Mesendoderm (in vitro differentiated cells): ENCODE measurements at regions not wholly inside any gene's neighbourhood (a gene's known extent, or its start where the extent isn't known, plus 50 kb on each side); places are given as distances from the start of the nearest gene placed in this dataset.

Experiments
- DNase-seq: peaks from one replicate; pipeline ENCODE4 v3.0.0; 2013
- H2AK5ac ChIP-seq: 2 replicates; pipeline ENCODE4 v1.6.1; 2013; ENCODE audit warnings: low read length, inconsistent platforms
- H2BK120ac ChIP-seq: 2 replicates; pipeline ENCODE4 v1.6.1; 2013; ENCODE audit warnings: low read depth, mild to moderate bottlenecking, low read length, moderate library complexity, mixed read lengths
- H2BK15ac ChIP-seq: replicated peaks from 2 replicates; pipeline ENCODE4 v1.6.1; 2013; ENCODE audit warnings: low read depth, mild to moderate bottlenecking, moderate library complexity
- H2BK5ac ChIP-seq: 2 replicates; pipeline ENCODE4 v1.6.1; 2013; ENCODE audit warnings: low read length, inconsistent platforms
- H3K18ac ChIP-seq: 2 replicates; pipeline ENCODE4 v1.6.1; 2013; ENCODE audit warnings: mild to moderate bottlenecking, low read length, mixed read lengths
- H3K23ac ChIP-seq: one replicate; pipeline ENCODE4 v1.6.1; 2013; ENCODE audit warnings: low read length
- H3K27ac ChIP-seq: 2 replicates; pipeline ENCODE4 v1.5.1; 2013; ENCODE audit warnings: low read depth, mild to moderate bottlenecking, inconsistent platforms, low read length, moderate library complexity
- H3K27me3 ChIP-seq: 2 replicates; pipeline ENCODE4 v1.6.1; 2013; ENCODE audit warnings: low read length, control low read depth, mild to moderate bottlenecking, inconsistent platforms; ENCODE audit not compliant: insufficient read depth, poor library complexity
- H3K36me3 ChIP-seq: 2 replicates; pipeline ENCODE4 v1.6.1; 2013; ENCODE audit warnings: low read length, inconsistent platforms; ENCODE audit not compliant: control insufficient read depth, insufficient read depth
- H3K4ac ChIP-seq: one replicate; pipeline ENCODE4 v1.6.1; 2013; ENCODE audit warnings: low read depth, mild to moderate bottlenecking, low read length, moderate library complexity
- H3K4me1 ChIP-seq: 2 replicates; pipeline ENCODE4 v1.6.1; 2013; ENCODE audit warnings: low read depth, low read length, inconsistent platforms; ENCODE audit not compliant: control insufficient read depth
- H3K4me2 ChIP-seq: 2 replicates; pipeline ENCODE4 v1.6.1; 2013; ENCODE audit warnings: low read length
- H3K4me3 ChIP-seq: 2 replicates; pipeline ENCODE4 v1.5.1; 2013; ENCODE audit warnings: mild to moderate bottlenecking, low read length
- H3K56ac ChIP-seq: one replicate; pipeline ENCODE4 v1.6.1; 2013; ENCODE audit warnings: low read length
- H3K79me1 ChIP-seq: 2 replicates; pipeline ENCODE4 v1.6.1; 2013; ENCODE audit warnings: low read length, inconsistent platforms
- H3K79me2 ChIP-seq: 2 replicates; pipeline ENCODE4 v1.6.1; 2013; ENCODE audit warnings: mild to moderate bottlenecking, low read length; ENCODE audit not compliant: control insufficient read depth, insufficient read depth
- H3K9ac ChIP-seq: 2 replicates; pipeline ENCODE4 v1.6.1; 2013; ENCODE audit warnings: low read length, inconsistent platforms
- H4K5ac ChIP-seq: one replicate; pipeline ENCODE4 v1.6.1; 2013; ENCODE audit warnings: low read length
- H4K8ac ChIP-seq: one replicate; pipeline ENCODE4 v1.6.1; 2013; ENCODE audit warnings: low read depth, mild to moderate bottlenecking, control low read depth, low read length, moderate library complexity
- WGBS: extraction: QIAGEN DNeasy Blood & Tissue Kit; methylation state at CpG from one replicate; pipeline ENCODE4 v1.1.7; 2013; ENCODE audit warnings: low lambda C conversion rate, missing lambda C conversion rate; ENCODE audit not compliant: insufficient coverage; ENCODE audit errors: extremely low coverage; 5-methylcytosine and 5-hydroxymethylcytosine counted together

DNA sequence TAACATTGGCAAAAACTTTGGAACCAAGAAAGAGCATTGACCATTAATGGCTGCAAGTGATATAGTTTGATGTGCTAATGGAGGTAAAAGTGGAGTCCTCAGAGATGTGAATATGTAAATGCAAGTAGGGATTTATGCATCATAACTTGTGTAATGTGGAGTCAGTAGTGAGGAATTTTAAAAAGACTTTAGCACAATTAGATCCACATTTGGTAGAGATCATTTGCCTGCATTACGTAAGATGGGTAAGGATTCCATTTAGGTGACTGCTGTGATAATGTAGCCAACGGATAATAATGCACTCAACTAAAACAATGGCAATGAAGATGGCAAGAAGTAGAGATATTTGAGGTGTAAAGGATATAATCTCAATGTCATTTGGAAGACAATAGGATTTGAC, 1128.4 kb downstream of the ADGRL3 start:
- Histone ChIP-seq H2BK120ac (no peak overlapping the region), H3K4ac (no peak overlapping the region), H3K4me2 (no peak overlapping the region), H2AK5ac (no peak overlapping the region), H3K56ac (no peak overlapping the region), H3K18ac (no peak overlapping the region), H3K9ac (no peak overlapping the region), H2BK15ac (no peak overlapping the region), H3K4me3 (no peak overlapping the region), H3K79me1 (no peaks in the 10 kb centered on the region), H3K36me3 (no peaks in the 10 kb centered on the region), H3K23ac (no peak overlapping the region), H3K27ac (no peak overlapping the region), H2BK5ac (no peak overlapping the region), H3K27me3 (no peaks in the 10 kb centered on the region), H4K5ac (no peak overlapping the region), H3K4me1 (no peaks in the 10 kb centered on the region), H4K8ac (no peak overlapping the region), H3K79me2 (no peaks in the 10 kb centered on the region)
- no peak for DNase-seq
- no CpG with 5 or more reads among the region's 2 CpGs for WGBS

DNA sequence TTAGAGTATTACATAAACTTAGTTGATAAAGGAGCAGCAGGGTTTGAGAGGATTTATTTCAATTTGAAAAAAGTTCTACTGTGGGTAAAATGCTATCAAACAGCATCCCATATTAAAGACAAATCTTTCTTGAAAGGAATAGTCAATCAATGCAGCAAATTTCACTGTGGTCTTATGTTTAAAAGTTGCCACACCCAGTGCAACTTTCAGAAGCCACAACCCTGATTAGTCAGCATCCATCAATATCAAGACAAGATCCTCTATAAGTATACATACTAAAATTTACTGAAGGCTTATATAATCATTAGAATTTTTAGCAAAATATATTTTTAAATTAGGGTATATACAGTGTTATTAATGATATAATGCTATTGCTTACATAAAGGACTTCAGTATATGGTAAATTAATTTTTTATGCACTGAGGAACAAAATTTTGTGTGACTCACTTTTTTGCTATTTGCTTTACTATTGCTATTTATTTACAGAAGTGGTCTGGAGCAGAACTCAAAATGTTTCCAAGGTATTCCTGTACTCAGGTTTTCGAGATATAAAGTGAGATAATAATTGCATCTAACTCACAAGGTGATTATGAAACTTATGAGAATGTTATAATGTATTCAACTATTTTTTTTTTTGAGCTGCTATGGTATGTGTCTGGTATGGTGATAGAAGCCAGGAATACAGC, 1127.6 kb downstream of the ADGRL3 start:
- Histone ChIP-seq H4K8ac (no peak overlapping the region), H2BK5ac (no peak overlapping the region), H3K23ac (no peak overlapping the region), H3K27ac (no peak overlapping the region), H3K27me3 (no peaks in the 10 kb centered on the region), H2BK120ac (no peak overlapping the region), H2AK5ac (no peak overlapping the region), H3K18ac (no peak overlapping the region), H4K5ac (no peak overlapping the region), H3K36me3 (no peaks in the 10 kb centered on the region), H3K9ac (no peak overlapping the region), H3K4ac (no peak overlapping the region), H3K4me1 (no peaks in the 10 kb centered on the region), H3K79me1 (no peaks in the 10 kb centered on the region), H3K4me2 (no peak overlapping the region), H2BK15ac (no peak overlapping the region), H3K56ac (no peak overlapping the region), H3K4me3 (no peak overlapping the region), H3K79me2 (no peaks in the 10 kb centered on the region)
- WGBS = no CpG with 5 or more reads among the region's 1 CpG
- no peak for DNase-seq

DNA sequence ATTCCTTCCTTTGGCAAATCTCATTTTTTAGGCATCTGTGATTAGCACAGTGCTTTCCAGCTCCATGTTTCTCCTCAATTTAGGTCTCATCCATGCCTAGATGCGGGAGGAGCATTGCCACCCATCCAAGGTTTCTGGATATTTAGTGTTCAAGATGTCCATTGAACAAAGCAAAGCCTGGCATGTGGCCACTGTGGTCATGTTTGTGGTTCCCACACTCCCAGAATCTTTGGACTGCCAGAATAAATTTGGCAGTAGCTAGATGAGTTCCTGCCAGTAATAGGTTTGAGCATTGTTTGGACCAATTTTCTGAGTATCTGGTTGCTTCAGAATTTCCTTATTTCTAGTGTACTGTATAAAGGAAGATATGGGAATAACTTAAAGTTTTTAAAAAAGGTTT, 1124.1 kb downstream of the ADGRL3 start:
- Histone ChIP-seq H2AK5ac (no peak overlapping the region), H3K4ac (no peak overlapping the region), H4K8ac (no peak overlapping the region), H3K56ac (no peak overlapping the region), H4K5ac (no peak overlapping the region), H2BK5ac (no peak overlapping the region), H3K18ac (no peak overlapping the region), H3K23ac (no peak overlapping the region), H2BK15ac (no peak overlapping the region), H3K9ac (no peak overlapping the region), H3K27me3 (no peaks in the 10 kb centered on the region), H3K27ac (no peak overlapping the region), H3K4me3 (no peak overlapping the region), H2BK120ac (no peak overlapping the region), H3K79me2 (no peaks in the 10 kb centered on the region), H3K4me2 (no peak overlapping the region), H3K4me1 (no peaks in the 10 kb centered on the region), H3K79me1 (no peaks in the 10 kb centered on the region), H3K36me3 (no peaks in the 10 kb centered on the region)
- no CpG with 5 or more reads among the region's 1 CpG for WGBS
- DNase-seq = no peak

DNA sequence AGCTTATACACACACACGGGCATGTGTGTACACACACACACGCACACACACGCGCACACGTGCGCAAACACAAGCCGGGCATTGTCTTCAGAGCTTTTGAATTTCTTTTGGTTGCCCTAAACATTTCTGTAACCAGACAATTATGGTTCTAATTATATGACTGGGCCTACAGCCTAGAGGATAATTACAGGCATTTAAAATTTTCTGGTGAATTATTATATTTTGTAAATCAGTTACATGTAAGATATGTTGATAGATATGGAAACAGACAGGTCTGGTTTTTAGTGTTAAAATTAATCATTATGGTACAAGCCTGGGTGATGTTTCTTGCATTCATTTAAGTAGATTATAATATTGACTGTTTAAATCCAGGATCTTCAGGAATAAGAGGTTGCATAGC, 1120.5 kb downstream of the ADGRL3 start:
- Histone ChIP-seq H3K56ac (no peak overlapping the region), H3K27me3 (no peaks in the 10 kb centered on the region), H3K9ac (no peak overlapping the region), H3K79me2 (no peaks in the 10 kb centered on the region), H3K27ac (no peak overlapping the region), H4K8ac (no peak overlapping the region), H3K36me3 (no peaks in the 10 kb centered on the region), H3K4me2 (no peak overlapping the region), H4K5ac (no peak overlapping the region), H3K23ac (no peak overlapping the region), H2BK120ac (no peak overlapping the region), H3K4ac (no peak overlapping the region), H3K4me1 (no peaks in the 10 kb centered on the region), H3K79me1 (no peaks in the 10 kb centered on the region), H3K18ac (no peak overlapping the region), H2AK5ac (no peak overlapping the region), H3K4me3 (no peak overlapping the region), H2BK15ac (no peak overlapping the region), H2BK5ac (no peak overlapping the region)
- WGBS = no CpG with 5 or more reads among the region's 7 CpGs
- no peak for DNase-seq

DNA sequence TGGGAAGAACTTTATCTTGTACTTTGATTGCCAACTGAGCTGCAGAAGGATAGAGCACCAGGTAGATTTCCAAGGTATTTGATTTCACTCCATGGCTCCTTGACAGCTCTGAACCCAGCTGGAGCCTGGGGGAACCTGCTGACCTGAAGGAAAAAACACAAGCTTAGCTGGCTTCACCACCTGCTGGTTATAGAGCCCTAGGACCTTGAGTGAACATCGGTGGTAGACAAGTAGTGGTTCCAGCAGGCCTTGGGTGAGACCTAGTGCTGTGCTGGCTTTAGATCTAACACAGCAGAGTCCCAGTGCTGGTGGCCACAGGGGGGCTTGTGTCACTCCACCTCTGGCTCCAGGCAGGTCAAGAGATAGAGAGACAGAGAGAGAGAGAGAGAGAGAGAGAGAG, 1102.6 kb downstream of the ADGRL3 start:
- no peak overlapping the region for H3K23ac ChIP-seq
- H3K4me2 ChIP-seq = no peak overlapping the region
- H2BK5ac ChIP-seq = no peak overlapping the region
- no peak overlapping the region for H3K18ac ChIP-seq
- H3K4me1 ChIP-seq = no peaks in the 10 kb centered on the region
- H3K27ac ChIP-seq = no peak overlapping the region
- H3K36me3 ChIP-seq = no peaks in the 10 kb centered on the region
- H4K5ac ChIP-seq = no peak overlapping the region
- no peak overlapping the region for H3K4me3 ChIP-seq
- DNase-seq = peak; percentile 46
- no peak overlapping the region for H3K9ac ChIP-seq
- no peak overlapping the region for H3K56ac ChIP-seq
- H2BK120ac ChIP-seq = no peak overlapping the region
- no peak overlapping the region for H2BK15ac ChIP-seq
- no peaks in the 10 kb centered on the region for H3K27me3 ChIP-seq
- no peaks in the 10 kb centered on the region for H3K79me2 ChIP-seq
- H2AK5ac ChIP-seq = no peak overlapping the region
- WGBS = no CpG with 5 or more reads among the region's 1 CpG
- no peaks in the 10 kb centered on the region for H3K79me1 ChIP-seq
- H4K8ac ChIP-seq = no peak overlapping the region
- no peak overlapping the region for H3K4ac ChIP-seq

DNA sequence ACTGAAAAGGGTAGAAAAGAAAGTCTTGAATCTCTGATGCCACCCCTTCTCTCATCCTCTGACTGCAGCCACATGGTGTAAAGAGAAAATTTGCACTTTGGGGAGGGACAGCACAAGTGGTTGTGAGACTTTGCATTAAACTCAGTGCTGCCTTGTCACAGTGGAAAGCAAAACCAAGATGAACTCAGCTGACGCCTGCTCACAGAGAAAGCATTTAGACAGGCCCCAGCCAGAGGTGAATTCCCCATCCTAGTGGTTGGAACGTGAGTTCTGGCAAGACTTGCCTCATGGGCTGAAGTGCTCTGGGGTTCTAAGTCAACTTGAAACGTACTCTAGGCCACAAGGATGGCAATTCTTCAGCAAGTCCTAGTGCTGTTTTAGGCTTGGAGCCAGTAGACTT, 1101.4 kb downstream of the ADGRL3 start:
- H3K79me2 ChIP-seq = no peaks in the 10 kb centered on the region
- H3K36me3 ChIP-seq = no peaks in the 10 kb centered on the region
- no peaks in the 10 kb centered on the region for H3K27me3 ChIP-seq
- H2BK15ac ChIP-seq = no peak overlapping the region
- H3K4me2 ChIP-seq = no peak overlapping the region
- H2AK5ac ChIP-seq = no peak overlapping the region
- H3K4ac ChIP-seq = no peak overlapping the region
- DNase-seq = no peak
- no peaks in the 10 kb centered on the region for H3K79me1 ChIP-seq
- no peak overlapping the region for H3K27ac ChIP-seq
- no peak overlapping the region for H4K8ac ChIP-seq
- H4K5ac ChIP-seq = no peak overlapping the region
- no peak overlapping the region for H3K18ac ChIP-seq
- WGBS = no CpG with 5 or more reads among the region's 3 CpGs
- no peak overlapping the region for H3K23ac ChIP-seq
- no peaks in the 10 kb centered on the region for H3K4me1 ChIP-seq
- no peak overlapping the region for H2BK5ac ChIP-seq
- H2BK120ac ChIP-seq = no peak overlapping the region
- no peak overlapping the region for H3K56ac ChIP-seq
- H3K9ac ChIP-seq = no peak overlapping the region
- H3K4me3 ChIP-seq = no peak overlapping the region
